ENCODE measurements at regions not wholly inside any gene's neighbourhood (a gene's known extent, or its start where the extent isn't known, plus 50 kb on each side); places are given as distances from the start of the nearest gene placed in this dataset.

- no peak for TF ChIP-seq EP300 (IDR thresholded peaks at IDR 0.05)
- TF ChIP-seq POLR2A (IDR thresholded peaks at IDR 0.05), result no peak
These were observed 343.5 kb upstream of the TMEM132C start for GRCh38 chr12:127923501-127923900.

All from stomach (tissue), 4 donors.